HCT116 (cell line): ENCODE measurements at regions not wholly inside any gene's neighbourhood (a gene's known extent, or its start where the extent isn't known, plus 50 kb on each side); places are given as distances from the start of the nearest gene placed in this dataset.

Source experiments
- ATAC-seq: fragments of 200-7000 bp; cut with Tn5 transposase; 2 replicates; pipeline ENCODE4 v1.9.1; 2020; ENCODE audit warnings: mild to moderate bottlenecking, moderate library complexity
- BruUV-seq: library from RNA; stranded (reverse); fragments of 400-500 nt; replicated peaks from 2 replicates; lab custom pipeline; 2021; lab: Mats Ljungman, UMichigan
- CTCF ChIA-PET: fragments of 300-600 bp; sonication (Branson Sonifier 250); formaldehyde crosslinking; loops from one replicate; lab custom pipeline; 2021; ENCODE audit warnings: antibody characterized with exemption; lab: Charles Lee
- POLR2A ChIA-PET: fragments of 300-600, 350-600 bp; sonication (Branson Sonifier 250); formaldehyde crosslinking; loops from one replicate; lab custom pipeline; 2021; ENCODE audit warnings: antibody characterized with exemption; lab: Charles Lee
- RAD21 ChIA-PET, 2 experiments: fragments of 300-600 bp; sonication (Branson Sonifier 250); formaldehyde crosslinking; loops; one replicate each; lab custom pipeline; 2023; ENCODE audit warnings: low total read pairs in 2 of 2; ENCODE audit not compliant: uncharacterized antibody in 2 of 2, unreplicated experiment in 2 of 2, low non-redundant PET in 1 of 2; lab: Charles Lee
- DNase-seq: peaks from one replicate; pipeline ENCODE4 v3.0.0-alpha.2; 2010; ENCODE audit warnings: low read depth, low spot score
- H2AFZ ChIP-seq: fragments of 200-600 bp; shearing (Covaris generic), sonication (generic); 2 replicates; pipeline ENCODE4 v1.6.1; 2017; ENCODE audit warnings: low read depth, mixed run types, mixed read lengths, antibody characterized with exemption, low read length; ENCODE audit not compliant: poor library complexity, severe bottlenecking
- H3K27ac ChIP-seq: 2 replicates; pipeline ENCODE4 v1.5.1; 2012; ENCODE audit warnings: low read depth, low read length
- H3K27me3 ChIP-seq: fragments of 200-600 bp; sonication (generic); 2 replicates; pipeline ENCODE4 v1.6.1; 2016; ENCODE audit warnings: mixed run types, low read length, mixed read lengths; ENCODE audit not compliant: insufficient read depth
- H3K36me3 ChIP-seq, 2 experiments: fragments of 200-500 bp in 1 of 2; fragments of 200-600 bp in 1 of 2; sonication (Bioruptor generic) in 1 of 2; sonication (generic) in 1 of 2; 2 replicates each; pipeline versions ENCODE4 v1.5.1 to v1.6.1; 2014 to 2016; ENCODE audit warnings: low read length in 2 of 2, inconsistent platforms in 1 of 2, mixed read lengths in 1 of 2, mixed run types in 1 of 2; ENCODE audit not compliant: insufficient read depth in 2 of 2, control insufficient read depth in 1 of 2
- H3K4me1 ChIP-seq, 2 experiments: fragments of 200-600 bp in 1 of 2; sonication (generic) in 1 of 2; 2 replicates each; pipeline versions ENCODE4 v1.5.1 to v1.6.1; 2012 to 2017; ENCODE audit warnings: low read length in 2 of 2, inconsistent platforms in 1 of 2, mild to moderate bottlenecking in 1 of 2, mixed read lengths in 1 of 2, mixed run types in 1 of 2, moderate library complexity in 1 of 2; ENCODE audit not compliant: insufficient read depth in 2 of 2, control insufficient read depth in 1 of 2
- H3K4me2 ChIP-seq: fragments of 200-600 bp; sonication (generic); 2 replicates; pipeline ENCODE4 v1.6.1; 2017; ENCODE audit warnings: mixed run types, low read length, mixed read lengths
- H3K4me3 ChIP-seq, 2 experiments: fragments of 200-600 bp in 1 of 2; sonication (generic) in 1 of 2; replicated peaks in 1 of 2; 2 replicates each; pipeline ENCODE4 v1.5.1; 2011 to 2016; ENCODE audit warnings: low read length in 2 of 2, control low read depth in 1 of 2, low read depth in 1 of 2, mild to moderate bottlenecking in 1 of 2, mixed read lengths in 1 of 2, mixed run types in 1 of 2
- H3K79me2 ChIP-seq: fragments of 200-600 bp; sonication (generic); 2 replicates; pipeline ENCODE4 v1.6.1; 2017; ENCODE audit warnings: mild to moderate bottlenecking, mixed run types, low read length, moderate library complexity, mixed read lengths; ENCODE audit not compliant: insufficient read depth
- H3K9ac ChIP-seq: fragments of 200-600 bp; sonication (generic); 2 replicates; pipeline ENCODE4 v1.6.1; 2016; ENCODE audit warnings: low read length, mixed read lengths
- H3K9me2 ChIP-seq: fragments of 200-600 bp; sonication (generic), shearing (Covaris generic); 2 replicates; pipeline ENCODE4 v1.6.1; 2017; ENCODE audit warnings: mixed run types, mild to moderate bottlenecking, moderate library complexity; ENCODE audit not compliant: insufficient read depth
- H3K9me3 ChIP-seq, 2 experiments: fragments of 200-500 bp in 1 of 2; fragments of 200-600 bp in 1 of 2; sonication (Bioruptor generic) in 1 of 2; sonication (generic) in 1 of 2; 2 replicates each; pipeline ENCODE4 v1.6.1; 2014 to 2017; ENCODE audit warnings: low read length in 2 of 2, mixed read lengths in 2 of 2, inconsistent platforms in 1 of 2, low read depth in 1 of 2, mild to moderate bottlenecking in 1 of 2, mixed run types in 1 of 2, moderate library complexity in 1 of 2; ENCODE audit not compliant: control insufficient read depth in 1 of 2, insufficient read depth in 1 of 2
- H4K20me1 ChIP-seq: fragments of 200-600 bp; sonication (generic), shearing (Covaris generic); 2 replicates; pipeline ENCODE4 v1.6.1; 2017; ENCODE audit warnings: mixed run types, mild to moderate bottlenecking, moderate library complexity; ENCODE audit not compliant: insufficient read depth
- CEBPB ChIP-seq: IDR thresholded peaks from 2 replicates; pipeline ENCODE4 v1.6.1; 2012; ENCODE audit warnings: low read depth
- EGR1 ChIP-seq: IDR thresholded peaks from 2 replicates; pipeline ENCODE4 v1.6.1; 2012; ENCODE audit warnings: low read depth
- ELF1 ChIP-seq: IDR thresholded peaks from 2 replicates; pipeline ENCODE4 v1.6.1; 2012; ENCODE audit warnings: low read depth, borderline replicate concordance
- EZH2 ChIP-seq: fragments of 200-600 bp; sonication (generic); IDR thresholded peaks from 2 replicates; pipeline ENCODE4 v1.6.1; 2017; ENCODE audit warnings: antibody characterized with exemption, mixed run types
- FOSL1 ChIP-seq: IDR thresholded peaks from 2 replicates; pipeline ENCODE4 v1.6.1; 2012; ENCODE audit warnings: low read depth
- POLR2A ChIP-seq: IDR thresholded peaks from 2 replicates; pipeline ENCODE4 v1.7.0; 2011; ENCODE audit warnings: borderline replicate concordance; ENCODE audit not compliant: insufficient read depth, insufficient read length; ENCODE audit errors: extremely low read depth
- POLR2AphosphoS5 ChIP-seq: IDR thresholded peaks from 2 replicates; pipeline ENCODE4 v1.6.1; 2011; ENCODE audit warnings: mild to moderate bottlenecking, low read depth, low read length, moderate library complexity
- RAD21 ChIP-seq: IDR thresholded peaks from 2 replicates; pipeline ENCODE4 v1.6.1; 2012; ENCODE audit warnings: low read depth, mild to moderate bottlenecking
- SP1 ChIP-seq: IDR thresholded peaks from 2 replicates; pipeline ENCODE4 v1.6.1; 2012; ENCODE audit warnings: low read depth
- TCF7L2 ChIP-seq: IDR thresholded peaks from 2 replicates; pipeline ENCODE4 v1.7.0; 2011; ENCODE audit warnings: borderline replicate concordance, inconsistent platforms; ENCODE audit not compliant: insufficient read depth, insufficient read length; ENCODE audit errors: extremely low read depth
- YY1 ChIP-seq: IDR thresholded peaks from 2 replicates; pipeline ENCODE4 v1.6.1; 2011; ENCODE audit warnings: low read length, low read depth, moderate library complexity, mild to moderate bottlenecking; ENCODE audit not compliant: insufficient replicate concordance; ENCODE audit errors: extremely low read depth
- ZFX ChIP-seq: fragments of 450-650 bp; IDR thresholded peaks from 2 replicates; pipeline ENCODE4 v1.6.1; 2017
- intact Hi-C: fragments of 100-400 bp; cut with micrococcal nuclease; formaldehyde crosslinking; loops from 2 replicates; pipeline ENCODE4 v1.10.0; 2022
- TF ChIP-seq, protein P1 (sequence below): IDR thresholded peaks from 2 replicates; pipeline ENCODE4 v1.6.1; 2012
- TF ChIP-seq, protein P2 (sequence below): IDR thresholded peaks from 2 replicates; pipeline ENCODE4 v1.6.1; 2012
- TF ChIP-seq, protein P3 (sequence below): IDR thresholded peaks from 2 replicates; pipeline ENCODE4 v1.6.1; 2012; ENCODE audit warnings: low read depth

DNA sequence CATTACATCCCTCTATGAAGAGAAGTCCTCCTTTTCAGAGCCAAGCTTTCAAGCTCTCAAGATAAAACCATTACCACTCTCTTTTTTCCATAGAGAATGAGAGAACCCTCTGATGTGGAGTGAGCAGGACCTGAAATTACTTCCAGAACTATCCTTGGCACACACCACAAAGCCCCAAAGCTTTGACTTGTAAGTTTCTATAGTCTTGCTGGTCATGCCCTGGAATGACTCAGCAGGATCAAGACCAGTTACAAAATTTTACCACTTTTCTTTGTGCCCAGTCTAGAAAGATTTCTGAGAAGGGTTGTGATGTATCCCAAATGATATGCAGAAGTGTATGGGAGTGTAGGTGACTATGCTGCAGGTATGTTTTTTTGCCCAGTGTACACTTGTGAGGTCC, 760.6 kb downstream of the TLE1 start:
- no peaks in the 10 kb centered on the region for H4K20me1 ChIP-seq
- no peaks in the 10 kb centered on the region for H3K79me2 ChIP-seq
- H3K27ac ChIP-seq = no peak overlapping the region
- H2AFZ ChIP-seq = no peak overlapping the region
- ChIA-PET CTCF (no interaction called here), RAD21 (no interaction called here), POLR2A (no interaction called here)
- DNase-seq (no peak), ATAC-seq (no peak)
- H3K4me2 ChIP-seq = no peak overlapping the region
- H3K4me1 ChIP-seq = no peaks in the 10 kb centered on the region
- no peak for TF ChIP-seq POLR2AphosphoS5
- TF ChIP-seq, protein P1, sequence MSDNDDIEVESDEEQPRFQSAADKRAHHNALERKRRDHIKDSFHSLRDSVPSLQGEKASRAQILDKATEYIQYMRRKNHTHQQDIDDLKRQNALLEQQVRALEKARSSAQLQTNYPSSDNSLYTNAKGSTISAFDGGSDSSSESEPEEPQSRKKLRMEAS = no peak
- no peak for TF ChIP-seq TCF7L2
- TF ChIP-seq YY1 = no peak
- no peak for TF ChIP-seq ELF1
- no peak for TF ChIP-seq RAD21
- TF ChIP-seq, protein P2, sequence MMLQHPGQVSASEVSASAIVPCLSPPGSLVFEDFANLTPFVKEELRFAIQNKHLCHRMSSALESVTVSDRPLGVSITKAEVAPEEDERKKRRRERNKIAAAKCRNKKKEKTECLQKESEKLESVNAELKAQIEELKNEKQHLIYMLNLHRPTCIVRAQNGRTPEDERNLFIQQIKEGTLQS = no peak
- no peak for TF ChIP-seq CEBPB
- no peak for TF ChIP-seq FOSL1
- intact Hi-C loops = no loop called here
- no peaks in the 10 kb centered on the region for H3K9me2 ChIP-seq
- no peaks in the 10 kb centered on the region for H3K36me3 ChIP-seq
- H3K4me3 ChIP-seq = no peak overlapping the region
- no TSS peak for BruUV-seq
- H3K9me3 ChIP-seq = peaks cover 3 to 7% of the 10 kb centered on the region in 2 experiments; a peak in 1 of 4 replicates
- H3K9ac ChIP-seq = no peak overlapping the region
- no peaks in the 10 kb centered on the region for H3K27me3 ChIP-seq

DNA sequence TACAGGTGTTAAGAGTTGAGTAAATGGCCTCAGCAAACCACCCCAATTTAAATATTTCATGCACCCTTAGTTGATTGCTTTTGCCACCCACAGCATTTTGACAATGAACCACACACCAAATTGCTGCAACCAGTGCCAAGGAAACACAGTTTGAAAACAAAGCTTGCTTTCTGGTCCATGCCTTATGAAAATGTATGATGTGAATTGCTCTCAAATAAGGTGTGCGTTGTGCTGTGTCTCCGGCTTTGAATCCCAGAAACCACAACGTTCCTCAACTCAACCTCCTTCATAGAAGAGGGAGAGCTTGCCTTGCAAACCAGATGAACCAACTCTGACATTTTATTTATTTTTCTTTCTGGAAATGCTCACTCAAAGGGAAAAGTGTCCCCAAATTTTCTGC, 762.7 kb downstream of the TLE1 start:
- Histone ChIP-seq H3K4me1 (no peaks in the 10 kb centered on the region), H3K36me3 (no peaks in the 10 kb centered on the region)
- POLR2A ChIA-PET = no interaction called here

More for the DNA sequence above, 762.7 kb downstream of the TLE1 start:
- Histone ChIP-seq H2AFZ (no peak overlapping the region), H3K27ac (no peak overlapping the region), H3K9me3 (peaks cover 3 to 7% of the 10 kb centered on the region in 2 experiments; a peak in 2 of 4 replicates), H3K79me2 (no peaks in the 10 kb centered on the region), H3K27me3 (no peaks in the 10 kb centered on the region), H3K9me2 (no peaks in the 10 kb centered on the region), H4K20me1 (no peaks in the 10 kb centered on the region), H3K4me2 (no peak overlapping the region), H3K4me3 (no peak overlapping the region), H3K9ac (no peak overlapping the region)
- no peak for TF ChIP-seq SP1
- TF ChIP-seq, protein P1 = no peak
- no peak for TF ChIP-seq EZH2
- TF ChIP-seq EGR1 = no peak
- TF ChIP-seq CEBPB = no peak
- TF ChIP-seq, protein P3, sequence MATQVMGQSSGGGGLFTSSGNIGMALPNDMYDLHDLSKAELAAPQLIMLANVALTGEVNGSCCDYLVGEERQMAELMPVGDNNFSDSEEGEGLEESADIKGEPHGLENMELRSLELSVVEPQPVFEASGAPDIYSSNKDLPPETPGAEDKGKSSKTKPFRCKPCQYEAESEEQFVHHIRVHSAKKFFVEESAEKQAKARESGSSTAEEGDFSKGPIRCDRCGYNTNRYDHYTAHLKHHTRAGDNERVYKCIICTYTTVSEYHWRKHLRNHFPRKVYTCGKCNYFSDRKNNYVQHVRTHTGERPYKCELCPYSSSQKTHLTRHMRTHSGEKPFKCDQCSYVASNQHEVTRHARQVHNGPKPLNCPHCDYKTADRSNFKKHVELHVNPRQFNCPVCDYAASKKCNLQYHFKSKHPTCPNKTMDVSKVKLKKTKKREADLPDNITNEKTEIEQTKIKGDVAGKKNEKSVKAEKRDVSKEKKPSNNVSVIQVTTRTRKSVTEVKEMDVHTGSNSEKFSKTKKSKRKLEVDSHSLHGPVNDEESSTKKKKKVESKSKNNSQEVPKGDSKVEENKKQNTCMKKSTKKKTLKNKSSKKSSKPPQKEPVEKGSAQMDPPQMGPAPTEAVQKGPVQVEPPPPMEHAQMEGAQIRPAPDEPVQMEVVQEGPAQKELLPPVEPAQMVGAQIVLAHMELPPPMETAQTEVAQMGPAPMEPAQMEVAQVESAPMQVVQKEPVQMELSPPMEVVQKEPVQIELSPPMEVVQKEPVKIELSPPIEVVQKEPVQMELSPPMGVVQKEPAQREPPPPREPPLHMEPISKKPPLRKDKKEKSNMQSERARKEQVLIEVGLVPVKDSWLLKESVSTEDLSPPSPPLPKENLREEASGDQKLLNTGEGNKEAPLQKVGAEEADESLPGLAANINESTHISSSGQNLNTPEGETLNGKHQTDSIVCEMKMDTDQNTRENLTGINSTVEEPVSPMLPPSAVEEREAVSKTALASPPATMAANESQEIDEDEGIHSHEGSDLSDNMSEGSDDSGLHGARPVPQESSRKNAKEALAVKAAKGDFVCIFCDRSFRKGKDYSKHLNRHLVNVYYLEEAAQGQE = no peak
- no peak for TF ChIP-seq ZFX
- no peak for TF ChIP-seq TCF7L2
- TF ChIP-seq POLR2A = no peak
- intact Hi-C loops = no loop called here
- RAD21 ChIA-PET = no interaction called here
- DNase-seq = no peak
- ATAC-seq = no peak
- CTCF ChIA-PET = no interaction called here
- BruUV-seq = no TSS peak
